ENCODE measurements at regions not wholly inside any gene's neighbourhood (a gene's known extent, or its start where the extent isn't known, plus 50 kb on each side); places are given as distances from the start of the nearest gene placed in this dataset.
"Not testable (repeated sequence)": the region's sequence is repeated elsewhere in the genome, so short reads cannot be mapped to it uniquely, and the experiment has no call there.

DNA sequence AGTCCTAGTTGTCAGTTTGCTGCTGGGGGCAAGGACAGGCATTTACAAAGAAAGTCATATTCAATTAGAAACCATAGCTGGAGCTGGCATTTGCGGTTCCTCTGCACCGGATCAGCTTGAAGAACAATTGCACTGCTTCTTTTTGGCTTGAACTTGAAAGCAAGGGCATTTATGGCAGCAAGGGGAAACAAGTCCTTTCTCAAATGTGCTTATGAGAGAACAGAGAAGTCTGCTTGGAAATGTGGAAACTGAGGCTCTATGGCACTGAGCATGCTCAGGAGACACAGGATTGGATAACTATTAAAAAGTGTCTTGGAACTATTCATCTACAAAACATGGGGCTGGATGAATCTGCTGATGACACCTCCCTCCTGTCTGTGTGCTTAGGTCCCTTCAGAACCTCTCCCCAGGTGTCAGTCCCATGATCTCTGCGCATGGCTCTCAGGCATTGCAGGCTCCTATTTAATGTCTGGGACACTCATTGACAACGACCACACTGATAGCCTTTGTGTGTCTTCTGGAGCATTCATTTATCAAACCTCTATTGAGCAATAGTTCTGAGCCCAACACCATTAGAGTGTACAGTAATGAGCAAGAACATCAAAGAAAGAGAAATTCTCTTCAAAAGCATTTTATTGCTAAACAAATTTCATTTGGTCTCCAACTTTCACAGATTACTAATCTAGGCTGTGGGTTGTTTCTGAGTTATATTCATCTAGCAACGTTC lies 353.6 kb downstream of the ANAPC1 start:
- H3K27ac ChIP-seq; H3K9me3 ChIP-seq (ENCODE audit: low read depth); H3K79me2 ChIP-seq; H3K9me2 ChIP-seq (replicated peaks; ENCODE audit: insufficient read depth); H3K36me3 ChIP-seq (replicated peaks; ENCODE audit: insufficient read depth, low read depth); DNase-seq (ENCODE audit: low spot score); H3K4me3 ChIP-seq; H2AFZ ChIP-seq; H4K20me1 ChIP-seq (ENCODE audit: insufficient read depth, poor library complexity, severe bottlenecking); H3K4me1 ChIP-seq (ENCODE audit: insufficient read depth); H3K4me2 ChIP-seq; H3K27me3 ChIP-seq: not testable (repeated sequence)
- 77% methylated on average over 5 of the region's 5 CpGs for WGBS (ENCODE audit: low lambda C conversion rate, missing lambda C conversion rate)

DNA sequence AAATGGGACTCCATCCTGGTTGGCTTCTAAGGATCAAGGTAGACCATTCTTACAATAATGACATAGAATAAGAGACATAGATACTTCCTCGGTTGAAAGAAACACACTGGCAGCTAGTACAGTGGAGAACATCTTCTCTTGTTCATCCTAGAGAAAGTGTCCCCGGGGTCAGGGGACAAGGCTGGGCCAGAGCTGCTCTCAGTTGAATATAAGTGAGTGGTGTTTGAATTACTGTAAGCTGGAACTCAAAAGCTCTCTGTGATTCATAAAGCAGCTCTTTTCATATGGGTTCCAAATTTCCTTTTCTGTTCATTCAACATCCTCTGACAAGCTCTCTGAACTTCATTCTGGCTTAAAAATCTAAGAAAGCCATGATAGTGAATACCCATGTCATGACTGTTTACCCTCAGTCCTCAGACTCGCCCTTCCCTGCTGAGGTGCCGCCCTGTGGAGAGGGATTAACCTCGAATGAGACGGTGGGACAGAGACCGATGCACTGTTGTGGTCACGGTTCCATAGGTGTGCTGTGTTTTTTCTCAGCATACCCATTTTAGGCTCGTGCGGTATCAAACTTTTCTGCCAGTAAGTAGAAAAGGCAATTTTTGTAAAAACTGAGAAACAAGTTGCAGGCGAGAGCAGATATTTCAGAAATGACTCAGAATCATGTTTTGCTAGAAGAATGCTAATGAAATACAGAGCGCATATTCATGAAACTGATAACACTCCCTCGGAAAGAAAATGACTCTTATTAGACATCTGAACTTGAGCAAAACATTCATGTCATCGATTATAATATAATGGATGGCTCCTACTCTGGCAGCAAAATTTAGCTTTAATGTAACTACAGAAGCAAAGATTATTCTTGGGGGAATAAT lies 351.1 kb downstream of the ANAPC1 start:
- peak overlapping the region; percentile 60 for H3K27ac ChIP-seq
- H3K4me2 ChIP-seq; H3K9me2 ChIP-seq (replicated peaks; ENCODE audit: insufficient read depth); DNase-seq (ENCODE audit: low spot score); H3K9me3 ChIP-seq (ENCODE audit: low read depth); H3K36me3 ChIP-seq (replicated peaks; ENCODE audit: insufficient read depth, low read depth); H3K79me2 ChIP-seq; H2AFZ ChIP-seq; H3K27me3 ChIP-seq; H3K4me1 ChIP-seq (ENCODE audit: insufficient read depth); H4K20me1 ChIP-seq (ENCODE audit: insufficient read depth, poor library complexity, severe bottlenecking); H3K4me3 ChIP-seq: not testable (repeated sequence)
- 69% methylated on average over 6 of the region's 14 CpGs for WGBS (ENCODE audit: low lambda C conversion rate, missing lambda C conversion rate)

- H3K27ac ChIP-seq, H3K4me2 ChIP-seq: not testable (repeated sequence)
These were observed 350.3 kb downstream of the ANAPC1 start for GRCh38 chr2:111533557-111534247.

DNA sequence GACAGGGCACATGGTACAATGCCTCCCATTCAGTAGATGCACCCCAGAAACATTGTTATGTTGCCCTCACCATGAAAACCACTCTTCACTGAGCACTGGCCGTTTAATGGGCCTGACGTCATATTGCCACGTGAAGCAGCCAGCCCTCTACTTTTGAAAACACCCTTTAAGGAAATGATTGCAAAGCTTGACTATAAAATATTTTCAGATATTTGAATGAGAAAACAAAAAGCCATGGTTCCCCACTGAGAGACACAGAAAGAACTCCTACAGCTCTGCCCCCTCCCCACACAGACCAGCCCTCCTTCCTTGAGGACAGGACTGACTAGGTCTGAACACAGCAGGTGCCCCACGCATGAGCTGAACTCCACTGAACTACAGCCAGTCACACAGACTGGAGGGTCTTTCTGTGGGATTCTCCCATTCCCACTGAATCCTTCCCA lies 349.1 kb downstream of the ANAPC1 start:
- no peak for TF ChIP-seq EZH2phosphoT487 (IDR thresholded peaks at IDR 0.05; ENCODE audit: low read depth, severe bottlenecking, unreplicated experiment)
- Histone ChIP-seq H3K9me2 (replicated peaks; ENCODE audit: insufficient read depth) (no peaks in the 10 kb centered on the region), H3K27me3 (no peaks in the 10 kb centered on the region), H2AFZ (no peak overlapping the region), H3K4me1 (ENCODE audit: insufficient read depth) (peaks cover 5% of the 10 kb centered on the region), H3K9me3 (ENCODE audit: low read depth) (no peaks in the 10 kb centered on the region), H3K4me3 (no peak overlapping the region), H4K20me1 (ENCODE audit: insufficient read depth, poor library complexity, severe bottlenecking) (no peaks in the 10 kb centered on the region), H3K79me2 (no peaks in the 10 kb centered on the region), H3K4me2 (no peak overlapping the region), H3K36me3 (replicated peaks; ENCODE audit: insufficient read depth, low read depth) (no peaks in the 10 kb centered on the region), H3K27ac (peak overlapping the region; percentile 62)
- DNase-seq (ENCODE audit: low spot score): peak; percentile 5
- 61% methylated on average over 4 of the region's 4 CpGs for WGBS (ENCODE audit: low lambda C conversion rate, missing lambda C conversion rate)

More at GRCh38 chr2:111533557-111534247, 350.3 kb downstream of the ANAPC1 start:
- H3K4me3 ChIP-seq; H3K27me3 ChIP-seq; H2AFZ ChIP-seq; H3K9me3 ChIP-seq (ENCODE audit: low read depth); H3K36me3 ChIP-seq (replicated peaks; ENCODE audit: insufficient read depth, low read depth); H3K9me2 ChIP-seq (replicated peaks; ENCODE audit: insufficient read depth); H4K20me1 ChIP-seq (ENCODE audit: insufficient read depth, poor library complexity, severe bottlenecking); H3K4me1 ChIP-seq (ENCODE audit: insufficient read depth); DNase-seq (ENCODE audit: low spot score); H3K79me2 ChIP-seq: not testable (repeated sequence)
- WGBS (ENCODE audit: low lambda C conversion rate, missing lambda C conversion rate): 63% methylated on average over 8 of the region's 8 CpGs

DNA sequence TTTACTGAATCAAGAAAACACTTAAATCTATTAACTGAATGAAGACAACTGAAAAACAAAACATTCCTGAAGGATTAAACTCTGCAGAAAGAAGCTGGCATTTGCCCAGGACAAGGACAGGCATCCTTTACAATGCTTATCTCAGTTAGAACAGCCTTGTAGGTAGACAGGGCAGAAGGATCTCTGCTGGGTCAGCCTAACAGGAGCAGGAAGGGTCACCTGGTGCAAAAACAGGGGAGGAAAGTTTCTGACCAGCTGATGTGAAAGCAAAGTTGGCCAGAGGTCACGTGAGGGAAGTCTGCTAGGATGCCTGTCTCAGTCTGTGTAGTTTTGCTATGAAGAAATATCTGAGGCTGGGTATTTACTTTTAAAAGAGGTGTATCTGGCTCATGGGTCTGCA lies 348.6 kb downstream of the ANAPC1 start:
- Histone ChIP-seq H3K4me2 (no peak overlapping the region), H3K36me3 (replicated peaks; ENCODE audit: insufficient read depth, low read depth) (no peaks in the 10 kb centered on the region), H3K9me3 (ENCODE audit: low read depth) (no peaks in the 10 kb centered on the region), H3K9me2 (replicated peaks; ENCODE audit: insufficient read depth) (no peaks in the 10 kb centered on the region), H3K4me3 (no peak overlapping the region), H3K27me3 (no peaks in the 10 kb centered on the region), H3K4me1 (ENCODE audit: insufficient read depth) (peaks cover 5% of the 10 kb centered on the region), H3K27ac (peak overlapping the region; percentile 62), H2AFZ (no peak overlapping the region), H4K20me1 (ENCODE audit: insufficient read depth, poor library complexity, severe bottlenecking) (no peaks in the 10 kb centered on the region), H3K79me2 (no peaks in the 10 kb centered on the region)
- WGBS (ENCODE audit: low lambda C conversion rate, missing lambda C conversion rate): 65% methylated on average over 1 of the region's 1 CpG
- TF ChIP-seq EZH2phosphoT487 (IDR thresholded peaks at IDR 0.05; ENCODE audit: low read depth, severe bottlenecking, unreplicated experiment) (no peak), CTCF (IDR thresholded peaks at IDR 0.05; ENCODE audit: poor library complexity) (no peak), EZH2 (IDR thresholded peaks at IDR 0.05; ENCODE audit: borderline replicate concordance) (no peak)
- DNase-seq (ENCODE audit: low spot score): peak; percentile 67
